ENCODE measurements at regions not wholly inside any gene's neighbourhood (a gene's known extent, or its start where the extent isn't known, plus 50 kb on each side); places are given as distances from the start of the nearest gene placed in this dataset.

GRCh38 chr5:23242891-23243290 lies 264.5 kb upstream of the PRDM9 start:
- TF ChIP-seq CTCF (IDR thresholded peaks at IDR 0.05; ENCODE audit: insufficient read depth, low read length, poor library complexity, severe bottlenecking) (no peak), EZH2phosphoT487 (conservative IDR thresholded peaks at IDR 0.05; ENCODE audit: low read length) (no peak)

Measured in SU-DHL-6 (cell line).